RWPE2 (cell line): ENCODE measurements at regions not wholly inside any gene's neighbourhood (a gene's known extent, or its start where the extent isn't known, plus 50 kb on each side); places are given as distances from the start of the nearest gene placed in this dataset.

Source experiments
- ATAC-seq: fragments of 200-7000 bp; cut with Tn5 transposase; 3 replicates; pipeline ENCODE4 v1.9.1; 2021; ENCODE audit warnings: low read depth
- DNase-seq: peaks from one replicate; pipeline ENCODE4 v3.0.0-alpha.2; 2020; ENCODE audit warnings: low spot score
- H3K27ac ChIP-seq: fragments of 450-650 bp; 2 replicates; pipeline ENCODE4 v1.5.1; 2017; ENCODE audit warnings: mild to moderate bottlenecking; ENCODE audit not compliant: poor library complexity, severe bottlenecking
- H3K27me3 ChIP-seq: fragments of 250-450 bp; sonication (Bioruptor Pico); 2 replicates; pipeline ENCODE4 v1.5.1; 2021; ENCODE audit warnings: mild to moderate bottlenecking, moderate library complexity; ENCODE audit not compliant: insufficient read depth, poor library complexity, severe bottlenecking
- H3K36me3 ChIP-seq: fragments of 250-450 bp; sonication (Bioruptor Pico); 2 replicates; pipeline ENCODE4 v1.5.1; 2020; ENCODE audit warnings: low read depth, mild to moderate bottlenecking, moderate library complexity
- H3K4me1 ChIP-seq: fragments of 250-450 bp; sonication (Bioruptor Pico); 2 replicates; pipeline ENCODE4 v1.5.1; 2021; ENCODE audit warnings: mild to moderate bottlenecking, moderate library complexity; ENCODE audit not compliant: insufficient read depth, poor library complexity, severe bottlenecking
- H3K4me3 ChIP-seq: fragments of 250-450 bp; sonication (Bioruptor Pico); 2 replicates; pipeline ENCODE4 v1.5.1; 2021; ENCODE audit warnings: mild to moderate bottlenecking, moderate library complexity; ENCODE audit not compliant: severe bottlenecking
- H3K9me3 ChIP-seq: fragments of 250-450 bp; sonication (Bioruptor Pico); 2 replicates; pipeline ENCODE4 v1.5.1; 2021; ENCODE audit warnings: mild to moderate bottlenecking, moderate library complexity; ENCODE audit not compliant: severe bottlenecking
- TF ChIP-seq, protein P1 (sequence below): fragments of 450-650 bp; IDR thresholded peaks from one replicate; pipeline ENCODE4 v1.5.1; 2017; ENCODE audit warnings: mild to moderate bottlenecking, moderate library complexity; ENCODE audit not compliant: poor library complexity, severe bottlenecking

GRCh38 chr12:4223273-4223845 lies 50.2 kb upstream of the CCND2 start:
- no peak overlapping the region for H3K4me3 ChIP-seq
- H3K4me1 ChIP-seq = peaks cover 8% of the 10 kb centered on the region
- no peaks in the 10 kb centered on the region for H3K27me3 ChIP-seq
- no peak for DNase-seq
- ATAC-seq = no peak
- no peak overlapping the region for H3K27ac ChIP-seq
- TF ChIP-seq, protein P1, sequence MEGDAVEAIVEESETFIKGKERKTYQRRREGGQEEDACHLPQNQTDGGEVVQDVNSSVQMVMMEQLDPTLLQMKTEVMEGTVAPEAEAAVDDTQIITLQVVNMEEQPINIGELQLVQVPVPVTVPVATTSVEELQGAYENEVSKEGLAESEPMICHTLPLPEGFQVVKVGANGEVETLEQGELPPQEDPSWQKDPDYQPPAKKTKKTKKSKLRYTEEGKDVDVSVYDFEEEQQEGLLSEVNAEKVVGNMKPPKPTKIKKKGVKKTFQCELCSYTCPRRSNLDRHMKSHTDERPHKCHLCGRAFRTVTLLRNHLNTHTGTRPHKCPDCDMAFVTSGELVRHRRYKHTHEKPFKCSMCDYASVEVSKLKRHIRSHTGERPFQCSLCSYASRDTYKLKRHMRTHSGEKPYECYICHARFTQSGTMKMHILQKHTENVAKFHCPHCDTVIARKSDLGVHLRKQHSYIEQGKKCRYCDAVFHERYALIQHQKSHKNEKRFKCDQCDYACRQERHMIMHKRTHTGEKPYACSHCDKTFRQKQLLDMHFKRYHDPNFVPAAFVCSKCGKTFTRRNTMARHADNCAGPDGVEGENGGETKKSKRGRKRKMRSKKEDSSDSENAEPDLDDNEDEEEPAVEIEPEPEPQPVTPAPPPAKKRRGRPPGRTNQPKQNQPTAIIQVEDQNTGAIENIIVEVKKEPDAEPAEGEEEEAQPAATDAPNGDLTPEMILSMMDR = no peak
- H3K36me3 ChIP-seq = no peaks in the 10 kb centered on the region
- H3K9me3 ChIP-seq = peaks cover 4% of the 10 kb centered on the region

DNA sequence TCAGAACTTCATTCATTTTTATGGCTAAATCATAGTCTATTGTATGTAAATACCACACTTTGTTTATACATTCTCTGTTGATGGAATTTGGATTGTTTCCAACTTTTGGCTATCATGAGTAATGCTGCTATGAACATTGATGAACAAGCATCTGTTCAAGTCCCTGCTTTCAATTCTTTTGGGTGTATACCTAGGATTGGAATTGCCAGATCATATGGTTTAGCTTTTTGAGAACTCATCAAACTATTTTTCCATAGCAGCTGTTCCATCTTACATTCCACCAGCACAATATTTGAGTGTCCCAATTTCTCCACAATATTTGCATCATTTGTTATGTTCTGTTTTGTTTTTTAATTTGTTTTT lies 52.3 kb upstream of the CCND2 start:
- TF ChIP-seq, protein P1 = no peak
- no peak overlapping the region for H3K27ac ChIP-seq
- no peaks in the 10 kb centered on the region for H3K36me3 ChIP-seq
- ATAC-seq (peak; percentile 72), DNase-seq (no peak)
- peaks cover 4% of the 10 kb centered on the region for H3K9me3 ChIP-seq
- H3K27me3 ChIP-seq = no peaks in the 10 kb centered on the region
- peaks cover 14% of the 10 kb centered on the region for H3K4me1 ChIP-seq
- no peak overlapping the region for H3K4me3 ChIP-seq

DNA sequence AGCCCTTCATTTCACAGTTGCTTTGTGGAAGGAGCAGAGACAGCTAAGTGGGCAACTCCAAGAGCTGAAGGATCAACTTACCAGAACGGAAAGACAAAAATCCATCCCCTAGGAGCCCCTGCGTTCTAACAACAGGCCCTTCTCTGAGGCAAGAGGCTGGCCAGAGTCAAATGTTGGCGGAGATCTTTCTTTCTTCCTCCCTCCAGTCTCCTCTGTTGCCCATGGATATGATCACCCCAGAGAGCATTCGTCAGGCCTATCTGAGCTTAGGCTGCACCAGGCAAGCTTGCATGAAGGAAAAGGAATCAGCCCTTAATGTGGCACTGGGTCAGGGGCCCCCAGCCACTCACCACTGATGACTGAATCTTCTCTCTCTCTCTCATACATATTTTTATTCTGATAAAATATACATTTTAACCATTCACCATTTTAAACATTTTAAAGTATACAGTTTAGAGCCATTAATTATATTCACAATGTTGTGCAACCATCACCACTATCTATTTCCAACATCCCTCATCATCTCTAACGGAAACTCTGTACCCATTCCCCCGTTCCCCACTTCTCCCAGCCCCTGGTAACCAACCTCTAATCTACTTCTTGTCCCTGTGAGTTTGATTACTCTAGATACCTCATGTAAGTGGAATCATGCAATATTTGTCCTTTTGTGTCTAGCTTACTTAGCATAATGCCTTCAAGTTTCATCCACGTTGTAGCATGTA lies 52.9 kb upstream of the CCND2 start:
- Histone ChIP-seq H3K27me3 (no peaks in the 10 kb centered on the region), H3K9me3 (peaks cover 4% of the 10 kb centered on the region), H3K4me1 (peaks cover 19% of the 10 kb centered on the region), H3K27ac (no peak overlapping the region), H3K4me3 (no peak overlapping the region), H3K36me3 (no peaks in the 10 kb centered on the region)
- TF ChIP-seq, protein P1 = no peak
- no peak for ATAC-seq
- DNase-seq = no peak

- Histone ChIP-seq H3K4me1 (peaks cover 27% of the 10 kb centered on the region), H3K27ac (peak overlapping the region; percentile 70), H3K4me3 (no peak overlapping the region), H3K27me3 (no peaks in the 10 kb centered on the region), H3K36me3 (no peaks in the 10 kb centered on the region), H3K9me3 (no peaks in the 10 kb centered on the region)
- DNase-seq (no peak), ATAC-seq (no peak)
- TF ChIP-seq, protein P1 = no peak
These were observed 56.5 kb upstream of the CCND2 start for GRCh38 chr12:4217091-4217490.
